IPS-NIHi11 (cell line): ENCODE measurements at regions not wholly inside any gene's neighbourhood (a gene's known extent, or its start where the extent isn't known, plus 50 kb on each side); places are given as distances from the start of the nearest gene placed in this dataset.

Experiments
- DNase-seq: peaks from one replicate; pipeline ENCODE4 v3.0.0; 2012; ENCODE audit warnings: mixed read lengths, low spot score

DNA sequence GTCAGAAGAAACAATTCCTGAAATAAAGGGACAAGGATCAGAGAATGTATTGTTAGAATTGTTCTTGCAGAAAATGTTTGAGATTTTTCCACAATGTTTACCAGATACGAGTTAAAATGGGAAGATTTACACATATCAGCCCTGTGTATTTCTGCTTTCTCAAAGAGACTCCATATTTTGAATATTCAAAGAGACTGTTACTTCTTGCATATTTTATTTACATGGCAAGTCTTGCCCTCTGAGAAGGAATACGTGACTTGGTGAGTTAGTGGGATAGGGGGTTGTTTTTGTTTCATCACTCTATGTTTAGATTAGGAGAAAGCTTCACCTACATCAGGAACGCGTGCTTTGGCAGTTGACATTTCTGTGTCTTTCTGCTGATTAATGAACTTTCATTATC lies 56.1 kb upstream of the ZDHHC17 start:
- DNase-seq, result no peak

DNA sequence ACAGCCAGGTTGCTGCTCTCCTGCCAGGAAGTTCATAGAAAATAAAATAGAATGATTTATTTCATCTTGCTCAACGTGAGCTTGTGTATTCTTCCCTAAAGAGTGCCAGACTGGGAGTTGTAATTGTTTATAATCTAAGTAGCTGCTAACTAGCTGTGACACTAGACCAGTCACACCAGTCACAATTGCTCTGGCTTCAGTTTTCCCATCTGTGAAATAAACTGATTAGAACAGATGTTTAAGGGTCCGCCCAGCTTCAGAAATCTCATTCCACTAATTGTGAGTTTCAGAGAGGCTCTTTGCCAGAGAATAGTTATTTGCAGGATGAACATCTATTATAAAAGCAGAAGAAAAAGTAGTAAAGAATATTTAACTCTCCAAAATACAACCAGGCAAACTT lies 55.6 kb upstream of the ZDHHC17 start:
- no peak for DNase-seq

DNA sequence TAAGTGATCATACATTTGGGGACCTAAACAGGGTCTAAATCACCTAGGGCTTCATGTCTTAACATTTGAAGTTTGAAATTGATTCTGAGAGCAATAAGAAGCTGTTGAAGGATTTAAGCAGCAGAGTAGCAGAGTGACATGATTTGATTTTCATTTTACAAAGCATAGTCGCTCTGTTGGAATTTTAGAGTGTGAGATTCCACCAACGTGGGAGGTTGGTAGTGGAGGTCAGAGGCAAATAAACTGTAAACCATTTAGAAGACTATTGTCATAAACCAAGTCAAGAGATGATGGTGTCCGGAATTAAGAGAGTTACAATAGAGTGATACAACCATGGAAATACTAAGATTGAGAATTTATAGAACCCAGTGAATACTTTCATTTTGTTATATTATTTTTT lies 52.7 kb upstream of the ZDHHC17 start:
- no peak for DNase-seq

DNA sequence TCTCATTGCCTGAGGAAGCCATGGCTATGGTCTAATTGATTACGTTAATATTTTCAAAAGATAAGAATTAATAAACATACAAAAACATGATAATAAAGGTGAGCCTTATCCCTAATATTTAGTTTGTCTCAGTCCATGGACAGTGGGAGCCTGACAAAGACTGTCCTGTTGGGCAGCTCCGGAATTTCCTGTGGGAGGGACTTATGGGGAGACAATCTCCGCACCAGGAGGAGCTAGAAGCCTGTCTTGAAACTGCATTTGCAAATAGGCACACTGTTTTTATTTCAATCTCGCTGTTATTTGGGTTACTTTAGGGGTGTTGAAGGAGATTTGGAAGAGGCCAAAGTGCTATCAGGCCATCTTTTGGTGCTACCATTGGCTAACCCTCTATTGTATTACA lies 50.8 kb upstream of the ZDHHC17 start:
- peak; percentile 22 for DNase-seq

GRCh38 chr12:76713986-76714385 lies 49.9 kb upstream of the ZDHHC17 start:
- no peak for DNase-seq
